HCT116 (cell line): ENCODE measurements at regions not wholly inside any gene's neighbourhood (a gene's known extent, or its start where the extent isn't known, plus 50 kb on each side); places are given as distances from the start of the nearest gene placed in this dataset.

Source experiments
- ATAC-seq: fragments of 200-7000 bp; cut with Tn5 transposase; 2 replicates; pipeline ENCODE4 v1.9.1; 2020; ENCODE audit warnings: mild to moderate bottlenecking, moderate library complexity
- BruUV-seq: library from RNA; stranded (reverse); fragments of 400-500 nt; replicated peaks from 2 replicates; lab custom pipeline; 2021; lab: Mats Ljungman, UMichigan
- CTCF ChIA-PET: fragments of 300-600 bp; sonication (Branson Sonifier 250); formaldehyde crosslinking; loops from one replicate; lab custom pipeline; 2021; ENCODE audit warnings: antibody characterized with exemption; lab: Charles Lee
- POLR2A ChIA-PET: fragments of 300-600, 350-600 bp; sonication (Branson Sonifier 250); formaldehyde crosslinking; loops from one replicate; lab custom pipeline; 2021; ENCODE audit warnings: antibody characterized with exemption; lab: Charles Lee
- RAD21 ChIA-PET, 2 experiments: fragments of 300-600 bp; sonication (Branson Sonifier 250); formaldehyde crosslinking; loops; one replicate each; lab custom pipeline; 2023; ENCODE audit warnings: low total read pairs in 2 of 2; ENCODE audit not compliant: uncharacterized antibody in 2 of 2, unreplicated experiment in 2 of 2, low non-redundant PET in 1 of 2; lab: Charles Lee
- DNase-seq: peaks from one replicate; pipeline ENCODE4 v3.0.0-alpha.2; 2010; ENCODE audit warnings: low read depth, low spot score
- H2AFZ ChIP-seq: fragments of 200-600 bp; shearing (Covaris generic), sonication (generic); 2 replicates; pipeline ENCODE4 v1.6.1; 2017; ENCODE audit warnings: low read depth, mixed run types, mixed read lengths, antibody characterized with exemption, low read length; ENCODE audit not compliant: poor library complexity, severe bottlenecking
- H3K27ac ChIP-seq: 2 replicates; pipeline ENCODE4 v1.5.1; 2012; ENCODE audit warnings: low read depth, low read length
- H3K27me3 ChIP-seq: fragments of 200-600 bp; sonication (generic); 2 replicates; pipeline ENCODE4 v1.6.1; 2016; ENCODE audit warnings: mixed run types, low read length, mixed read lengths; ENCODE audit not compliant: insufficient read depth
- H3K36me3 ChIP-seq, 2 experiments: fragments of 200-500 bp in 1 of 2; fragments of 200-600 bp in 1 of 2; sonication (Bioruptor generic) in 1 of 2; sonication (generic) in 1 of 2; 2 replicates each; pipeline versions ENCODE4 v1.5.1 to v1.6.1; 2014 to 2016; ENCODE audit warnings: low read length in 2 of 2, inconsistent platforms in 1 of 2, mixed read lengths in 1 of 2, mixed run types in 1 of 2; ENCODE audit not compliant: insufficient read depth in 2 of 2, control insufficient read depth in 1 of 2
- H3K4me1 ChIP-seq, 2 experiments: fragments of 200-600 bp in 1 of 2; sonication (generic) in 1 of 2; 2 replicates each; pipeline versions ENCODE4 v1.5.1 to v1.6.1; 2012 to 2017; ENCODE audit warnings: low read length in 2 of 2, inconsistent platforms in 1 of 2, mild to moderate bottlenecking in 1 of 2, mixed read lengths in 1 of 2, mixed run types in 1 of 2, moderate library complexity in 1 of 2; ENCODE audit not compliant: insufficient read depth in 2 of 2, control insufficient read depth in 1 of 2
- H3K4me2 ChIP-seq: fragments of 200-600 bp; sonication (generic); 2 replicates; pipeline ENCODE4 v1.6.1; 2017; ENCODE audit warnings: mixed run types, low read length, mixed read lengths
- H3K4me3 ChIP-seq, 2 experiments: fragments of 200-600 bp in 1 of 2; sonication (generic) in 1 of 2; replicated peaks in 1 of 2; 2 replicates each; pipeline ENCODE4 v1.5.1; 2011 to 2016; ENCODE audit warnings: low read length in 2 of 2, control low read depth in 1 of 2, low read depth in 1 of 2, mild to moderate bottlenecking in 1 of 2, mixed read lengths in 1 of 2, mixed run types in 1 of 2
- H3K79me2 ChIP-seq: fragments of 200-600 bp; sonication (generic); 2 replicates; pipeline ENCODE4 v1.6.1; 2017; ENCODE audit warnings: mild to moderate bottlenecking, mixed run types, low read length, moderate library complexity, mixed read lengths; ENCODE audit not compliant: insufficient read depth
- H3K9ac ChIP-seq: fragments of 200-600 bp; sonication (generic); 2 replicates; pipeline ENCODE4 v1.6.1; 2016; ENCODE audit warnings: low read length, mixed read lengths
- H3K9me2 ChIP-seq: fragments of 200-600 bp; sonication (generic), shearing (Covaris generic); 2 replicates; pipeline ENCODE4 v1.6.1; 2017; ENCODE audit warnings: mixed run types, mild to moderate bottlenecking, moderate library complexity; ENCODE audit not compliant: insufficient read depth
- H3K9me3 ChIP-seq, 2 experiments: fragments of 200-500 bp in 1 of 2; fragments of 200-600 bp in 1 of 2; sonication (Bioruptor generic) in 1 of 2; sonication (generic) in 1 of 2; 2 replicates each; pipeline ENCODE4 v1.6.1; 2014 to 2017; ENCODE audit warnings: low read length in 2 of 2, mixed read lengths in 2 of 2, inconsistent platforms in 1 of 2, low read depth in 1 of 2, mild to moderate bottlenecking in 1 of 2, mixed run types in 1 of 2, moderate library complexity in 1 of 2; ENCODE audit not compliant: control insufficient read depth in 1 of 2, insufficient read depth in 1 of 2
- H4K20me1 ChIP-seq: fragments of 200-600 bp; sonication (generic), shearing (Covaris generic); 2 replicates; pipeline ENCODE4 v1.6.1; 2017; ENCODE audit warnings: mixed run types, mild to moderate bottlenecking, moderate library complexity; ENCODE audit not compliant: insufficient read depth
- ATF3 ChIP-seq: IDR thresholded peaks from 2 replicates; pipeline ENCODE4 v1.6.1; 2012
- CBX3 ChIP-seq: IDR thresholded peaks from 2 replicates; pipeline ENCODE4 v1.6.1; 2012; ENCODE audit warnings: low read depth
- CEBPB ChIP-seq: IDR thresholded peaks from 2 replicates; pipeline ENCODE4 v1.6.1; 2012; ENCODE audit warnings: low read depth
- EGR1 ChIP-seq: IDR thresholded peaks from 2 replicates; pipeline ENCODE4 v1.6.1; 2012; ENCODE audit warnings: low read depth
- ELF1 ChIP-seq: IDR thresholded peaks from 2 replicates; pipeline ENCODE4 v1.6.1; 2012; ENCODE audit warnings: low read depth, borderline replicate concordance
- EZH2 ChIP-seq: fragments of 200-600 bp; sonication (generic); IDR thresholded peaks from 2 replicates; pipeline ENCODE4 v1.6.1; 2017; ENCODE audit warnings: antibody characterized with exemption, mixed run types
- JUND ChIP-seq: IDR thresholded peaks from 2 replicates; pipeline ENCODE4 v1.6.1; 2012
- MAX ChIP-seq: IDR thresholded peaks from 2 replicates; pipeline ENCODE4 v1.6.1; 2012
- POLR2A ChIP-seq: IDR thresholded peaks from 2 replicates; pipeline ENCODE4 v1.7.0; 2011; ENCODE audit warnings: borderline replicate concordance; ENCODE audit not compliant: insufficient read depth, insufficient read length; ENCODE audit errors: extremely low read depth
- RAD21 ChIP-seq: IDR thresholded peaks from 2 replicates; pipeline ENCODE4 v1.6.1; 2012; ENCODE audit warnings: low read depth, mild to moderate bottlenecking
- SP1 ChIP-seq: IDR thresholded peaks from 2 replicates; pipeline ENCODE4 v1.6.1; 2012; ENCODE audit warnings: low read depth
- TCF7L2 ChIP-seq: IDR thresholded peaks from 2 replicates; pipeline ENCODE4 v1.7.0; 2011; ENCODE audit warnings: borderline replicate concordance, inconsistent platforms; ENCODE audit not compliant: insufficient read depth, insufficient read length; ENCODE audit errors: extremely low read depth
- YY1 ChIP-seq: IDR thresholded peaks from 2 replicates; pipeline ENCODE4 v1.6.1; 2011; ENCODE audit warnings: low read length, low read depth, moderate library complexity, mild to moderate bottlenecking; ENCODE audit not compliant: insufficient replicate concordance; ENCODE audit errors: extremely low read depth
- ZNF274 ChIP-seq: fragments of 200-500 bp; sonication (Bioruptor generic); IDR thresholded peaks from 2 replicates; pipeline ENCODE4 v1.6.1; 2014; ENCODE audit warnings: mild to moderate bottlenecking, low read depth, low read length, inconsistent platforms
- intact Hi-C: fragments of 100-400 bp; cut with micrococcal nuclease; formaldehyde crosslinking; loops from 2 replicates; pipeline ENCODE4 v1.10.0; 2022

GRCh38 chr18:59072727-59073421, 66.8 kb upstream of the SEC11C start:
- TF ChIP-seq ATF3 (no peak), TCF7L2 (no peak), POLR2A (no peak), JUND (no peak), ELF1 (no peak), EGR1 (no peak), CEBPB (no peak), MAX (no peak), CBX3 (no peak), YY1 (no peak), ZNF274 (no peak), RAD21 (no peak), EZH2 (no peak), SP1 (no peak)
- Histone ChIP-seq H3K36me3 (no peaks in the 10 kb centered on the region), H3K4me1 (no peaks in the 10 kb centered on the region), H3K9me3 (no peaks in the 10 kb centered on the region), H4K20me1 (no peaks in the 10 kb centered on the region), H3K9me2 (no peaks in the 10 kb centered on the region), H2AFZ (no peak overlapping the region), H3K79me2 (no peaks in the 10 kb centered on the region), H3K4me2 (no peak overlapping the region), H3K9ac (no peak overlapping the region), H3K27ac (no peak overlapping the region), H3K4me3 (no peak overlapping the region), H3K27me3 (peaks cover 7% of the 10 kb centered on the region)
- no peak for ATAC-seq
- BruUV-seq: no TSS peak
- POLR2A ChIA-PET: no interaction called here
- intact Hi-C loops: no loop called here
- RAD21 ChIA-PET: interaction anchor here in 1 of 2 experiments (1.6 kb wide), 1 partner anchor 305 kb away, joined by 3 read pairs; no protein-coding TSS in a partner anchor
- DNase-seq: no peak
- CTCF ChIA-PET: no interaction called here
